Spinal cord (tissue), 9 donors: ENCODE measurements at regions not wholly inside any gene's neighbourhood (a gene's known extent, or its start where the extent isn't known, plus 50 kb on each side); places are given as distances from the start of the nearest gene placed in this dataset.

Source experiments
- DNase-seq, 6 donors: peaks; one replicate each; pipeline versions ENCODE4 v3.0.0 to v3.0.0-alpha.2; 2013 to 2015; ENCODE audit warnings: low spot score in 6 of 6, low read depth in 4 of 6
- H3K27ac ChIP-seq: one replicate; pipeline ENCODE4 v1.5.1; 2013; ENCODE audit warnings: low read depth, low read length, control low read depth
- H3K27me3 ChIP-seq: one replicate; pipeline ENCODE4 v1.6.1; 2013; ENCODE audit warnings: low read length; ENCODE audit not compliant: control insufficient read depth, insufficient read depth
- H3K36me3 ChIP-seq: one replicate; pipeline ENCODE4 v1.6.1; 2013; ENCODE audit warnings: low read length; ENCODE audit not compliant: control insufficient read depth, insufficient read depth
- H3K4me1 ChIP-seq: one replicate; pipeline ENCODE4 v1.6.1; 2013; ENCODE audit warnings: low read length; ENCODE audit not compliant: control insufficient read depth, insufficient read depth
- H3K4me3 ChIP-seq: one replicate; pipeline ENCODE4 v1.5.1; 2013; ENCODE audit warnings: low read depth, low read length, control low read depth
- H3K9me3 ChIP-seq: one replicate; pipeline ENCODE4 v1.6.1; 2013; ENCODE audit warnings: low read length; ENCODE audit not compliant: control insufficient read depth, insufficient read depth
- WGBS: methylation state at CpG from one replicate; pipeline ENCODE4 v1.1.5; 2013; ENCODE audit warnings: missing lambda C conversion rate; ENCODE audit not compliant: insufficient coverage; 5-methylcytosine and 5-hydroxymethylcytosine counted together
- donor health status: healthy.

- no peaks in the 10 kb centered on the region for H3K9me3 ChIP-seq
- no CpG with 5 or more reads among the region's 1 CpG for WGBS
- H3K27ac ChIP-seq = no peak overlapping the region
- no peaks in the 10 kb centered on the region for H3K27me3 ChIP-seq
- no peak overlapping the region for H3K4me3 ChIP-seq
- DNase-seq = peak in 1 of 6 donors; percentile 33
- H3K36me3 ChIP-seq = no peaks in the 10 kb centered on the region
- no peaks in the 10 kb centered on the region for H3K4me1 ChIP-seq
These were observed 274.3 kb upstream of the CNTN4 start for GRCh38 chr3:1824359-1824758.

GRCh38 chr3:1828519-1828918, 270.1 kb upstream of the CNTN4 start:
- no peak overlapping the region for H3K27ac ChIP-seq

GRCh38 chr3:1830851-1831250, 267.8 kb upstream of the CNTN4 start:
- H3K4me3 ChIP-seq = no peak overlapping the region
- no peaks in the 10 kb centered on the region for H3K27me3 ChIP-seq
- H3K27ac ChIP-seq = no peak overlapping the region
- no peaks in the 10 kb centered on the region for H3K9me3 ChIP-seq
- no CpG with 5 or more reads among the region's 3 CpGs for WGBS
- no peaks in the 10 kb centered on the region for H3K4me1 ChIP-seq
- no peak for DNase-seq
- H3K36me3 ChIP-seq = no peaks in the 10 kb centered on the region

More at GRCh38 chr3:1828519-1828918, 270.1 kb upstream of the CNTN4 start:
- DNase-seq = peak in 1 of 6 donors; percentile 39
- no peaks in the 10 kb centered on the region for H3K4me1 ChIP-seq
- no peak overlapping the region for H3K4me3 ChIP-seq
- no peaks in the 10 kb centered on the region for H3K9me3 ChIP-seq
- H3K27me3 ChIP-seq = no peaks in the 10 kb centered on the region
- no CpG with 5 or more reads among the region's 1 CpG for WGBS
- no peaks in the 10 kb centered on the region for H3K36me3 ChIP-seq

GRCh38 chr3:1832395-1832794, 266.3 kb upstream of the CNTN4 start:
- Histone ChIP-seq H3K4me1 (no peaks in the 10 kb centered on the region), H3K27me3 (no peaks in the 10 kb centered on the region), H3K27ac (no peak overlapping the region), H3K36me3 (no peaks in the 10 kb centered on the region), H3K9me3 (no peaks in the 10 kb centered on the region), H3K4me3 (no peak overlapping the region)
- DNase-seq = no peak
- no CpG with 5 or more reads among the region's 3 CpGs for WGBS

GRCh38 chr3:1843111-1843510, 255.6 kb upstream of the CNTN4 start:
- H3K27ac ChIP-seq = no peak overlapping the region
- no peaks in the 10 kb centered on the region for H3K4me1 ChIP-seq
- H3K36me3 ChIP-seq = no peaks in the 10 kb centered on the region
- no peak overlapping the region for H3K4me3 ChIP-seq
- 31% methylated on average over 3 of the region's 6 CpGs for WGBS
- no peaks in the 10 kb centered on the region for H3K27me3 ChIP-seq
- H3K9me3 ChIP-seq = no peaks in the 10 kb centered on the region
- peak in 2 of 6 donors; percentile 2 to 85 for DNase-seq

- no peaks in the 10 kb centered on the region for H3K36me3 ChIP-seq
- no CpG with 5 or more reads among the region's 3 CpGs for WGBS
- H3K4me3 ChIP-seq = no peak overlapping the region
- no peak overlapping the region for H3K27ac ChIP-seq
- no peaks in the 10 kb centered on the region for H3K9me3 ChIP-seq
- no peaks in the 10 kb centered on the region for H3K4me1 ChIP-seq
- DNase-seq = no peak
- H3K27me3 ChIP-seq = no peaks in the 10 kb centered on the region
These were observed 251.1 kb upstream of the CNTN4 start for GRCh38 chr3:1847571-1847970.

- no peak for DNase-seq
- Histone ChIP-seq H3K27ac (no peak overlapping the region), H3K4me1 (no peaks in the 10 kb centered on the region), H3K9me3 (no peaks in the 10 kb centered on the region), H3K27me3 (no peaks in the 10 kb centered on the region), H3K4me3 (no peak overlapping the region), H3K36me3 (no peaks in the 10 kb centered on the region)
- 75% methylated on average over 1 of the region's 2 CpGs for WGBS
These were observed 249.7 kb upstream of the CNTN4 start for GRCh38 chr3:1848935-1849334.

- H3K36me3 ChIP-seq = no peaks in the 10 kb centered on the region
- H3K27ac ChIP-seq = no peak overlapping the region
- H3K4me3 ChIP-seq = no peak overlapping the region
- H3K9me3 ChIP-seq = no peaks in the 10 kb centered on the region
- WGBS = no CpG with 5 or more reads among the region's 2 CpGs
- no peak for DNase-seq
- no peaks in the 10 kb centered on the region for H3K27me3 ChIP-seq
- H3K4me1 ChIP-seq = no peaks in the 10 kb centered on the region
These were observed 245.7 kb upstream of the CNTN4 start for GRCh38 chr3:1852950-1853349.

GRCh38 chr3:1855841-1856240, 242.8 kb upstream of the CNTN4 start:
- Histone ChIP-seq H3K27ac (no peak overlapping the region), H3K27me3 (no peaks in the 10 kb centered on the region), H3K9me3 (no peaks in the 10 kb centered on the region), H3K36me3 (no peaks in the 10 kb centered on the region), H3K4me1 (no peaks in the 10 kb centered on the region), H3K4me3 (no peak overlapping the region)
- 67% methylated on average over 1 of the region's 3 CpGs for WGBS
- peak in 1 of 6 donors; percentile 74 for DNase-seq

- 97% methylated on average over 6 of the region's 7 CpGs for WGBS
- H3K36me3 ChIP-seq = no peaks in the 10 kb centered on the region
- no peak overlapping the region for H3K27ac ChIP-seq
- no peaks in the 10 kb centered on the region for H3K4me1 ChIP-seq
- no peaks in the 10 kb centered on the region for H3K27me3 ChIP-seq
- no peaks in the 10 kb centered on the region for H3K9me3 ChIP-seq
- no peak overlapping the region for H3K4me3 ChIP-seq
- DNase-seq = no peak
These were observed 227.9 kb upstream of the CNTN4 start for GRCh38 chr3:1870738-1871137.
